H1 (cell line): ENCODE measurements at regions not wholly inside any gene's neighbourhood (a gene's known extent, or its start where the extent isn't known, plus 50 kb on each side); places are given as distances from the start of the nearest gene placed in this dataset.

Experiments
- CTCF ChIA-PET: fragments of 300-600 bp; sonication (Branson Sonifier 250); formaldehyde crosslinking; loops from one replicate; lab custom pipeline; 2021; ENCODE audit not compliant: partially characterized antibody; lab: Charles Lee
- POLR2A ChIA-PET: fragments of 300-600 bp; sonication (Branson Sonifier 250); formaldehyde crosslinking; loops from one replicate; lab custom pipeline; 2021; ENCODE audit warnings: inconsistent platforms; ENCODE audit not compliant: partially characterized antibody; lab: Charles Lee
- DNase-seq, 2 experiments: peaks; one replicate each; pipeline versions ENCODE4 v3.0.0 to v3.0.0-alpha.2; 2010 to 2022; ENCODE audit warnings: low spot score in 2 of 2, low read depth in 1 of 2, mixed read lengths in 1 of 2
- FAIRE-seq: peaks from 2 replicates; lab custom pipeline; 2011; peaks lifted over from hg19 to GRCh38; lab: Jason Lieb, UNC
- H2AFZ ChIP-seq: 2 replicates; pipeline ENCODE4 v1.8.1; 2012; ENCODE audit warnings: low read length, inconsistent platforms
- H2AK5ac ChIP-seq: 2 replicates; pipeline ENCODE4 v1.6.1; 2013; ENCODE audit warnings: low read depth, low read length
- H2BK120ac ChIP-seq: replicated peaks from 2 replicates; pipeline ENCODE3; 2013; ENCODE audit warnings: low read depth, low read length, inconsistent platforms
- H2BK12ac ChIP-seq: 2 replicates; pipeline ENCODE4 v1.6.1; 2013; ENCODE audit warnings: low read depth, low read length
- H2BK15ac ChIP-seq: 2 replicates; pipeline ENCODE4 v1.6.1; 2013; ENCODE audit warnings: low read length
- H2BK20ac ChIP-seq: 2 replicates; pipeline ENCODE4 v1.6.1; 2013; ENCODE audit warnings: low read length
- H2BK5ac ChIP-seq: 2 replicates; pipeline ENCODE4 v1.6.1; 2013; ENCODE audit warnings: low read depth, low read length
- H3K14ac ChIP-seq: 2 replicates; pipeline ENCODE4 v1.6.1; 2013; ENCODE audit warnings: inconsistent platforms; ENCODE audit not compliant: insufficient read length
- H3K18ac ChIP-seq: 2 replicates; pipeline ENCODE4 v1.6.1; 2013; ENCODE audit warnings: low read length; ENCODE audit errors: extremely low read depth
- H3K23ac ChIP-seq: 2 replicates; pipeline ENCODE4 v1.6.1; 2013; ENCODE audit warnings: inconsistent platforms; ENCODE audit not compliant: insufficient read length
- H3K23me2 ChIP-seq: 2 replicates; pipeline ENCODE4 v1.6.1; 2013; ENCODE audit warnings: low read depth, low read length
- H3K27ac ChIP-seq: 2 replicates; pipeline ENCODE4 v1.6.1; 2011; ENCODE audit warnings: low read depth, low read length, inconsistent platforms
- H3K27me3 ChIP-seq, 4 experiments: replicated peaks in 1 of 4; 1 replicate in 1 of 4; 2 replicates in 3 of 4; pipeline versions ENCODE4 v1.6.1 to v1.8.1; 2011 to 2013; ENCODE audit warnings: low read length in 3 of 4, mild to moderate bottlenecking in 3 of 4, inconsistent platforms in 2 of 4, mixed read lengths in 2 of 4, moderate library complexity in 1 of 4; ENCODE audit not compliant: control insufficient read depth in 3 of 4, insufficient read depth in 3 of 4; ENCODE audit errors: extremely low read depth in 1 of 4
- H3K36me3 ChIP-seq, 4 experiments: 2 replicates each; pipeline versions ENCODE4 v1.6.1 to v1.8.1; 2011 to 2013; ENCODE audit warnings: mild to moderate bottlenecking in 4 of 4, low read length in 3 of 4, moderate library complexity in 2 of 4, control low read depth in 1 of 4, inconsistent platforms in 1 of 4; ENCODE audit not compliant: insufficient read depth in 4 of 4, control insufficient read depth in 2 of 4
- H3K4ac ChIP-seq: replicated peaks from 2 replicates; pipeline ENCODE3; 2013; ENCODE audit warnings: low read length, low read depth, mixed read lengths, inconsistent platforms; ENCODE audit not compliant: insufficient read length
- H3K4me1 ChIP-seq, 4 experiments: replicated peaks in 1 of 4; 1 replicate in 1 of 4; 2 replicates in 3 of 4; pipeline versions ENCODE4 v1.6.1 to v1.8.1; 2011 to 2013; ENCODE audit warnings: low read length in 3 of 4, inconsistent platforms in 2 of 4, mixed read lengths in 1 of 4; ENCODE audit not compliant: insufficient read depth in 4 of 4, control insufficient read depth in 3 of 4
- H3K4me2 ChIP-seq, 2 experiments: 2 replicates each; pipeline versions ENCODE4 v1.6.1 to v1.8.1; 2011 to 2013; ENCODE audit warnings: low read depth in 2 of 2, low read length in 2 of 2, control low read depth in 1 of 2, inconsistent platforms in 1 of 2, mild to moderate bottlenecking in 1 of 2; ENCODE audit not compliant: insufficient read depth in 1 of 2
- H3K4me3 ChIP-seq, 4 experiments: fragments of 200-600, 300-600 bp in 1 of 4; sonication (generic), shearing (Covaris generic), sonication (Bioruptor Twin) in 1 of 4; 2 replicates each; pipeline versions ENCODE4 v1.5.1 to v1.8.1; 2011 to 2016; ENCODE audit warnings: low read length in 4 of 4, low read depth in 3 of 4, control low read depth in 2 of 4, inconsistent platforms in 2 of 4, mild to moderate bottlenecking in 2 of 4, mixed read lengths in 1 of 4, moderate library complexity in 1 of 4; ENCODE audit not compliant: insufficient read depth in 2 of 4; ENCODE audit errors: extremely low read depth in 1 of 4
- H3K56ac ChIP-seq: replicated peaks from 2 replicates; pipeline ENCODE3; 2013; ENCODE audit warnings: low read depth, mild to moderate bottlenecking, mixed read lengths, low read length, inconsistent platforms; ENCODE audit not compliant: insufficient read length
- H3K79me1 ChIP-seq: 2 replicates; pipeline ENCODE4 v1.6.1; 2013; ENCODE audit warnings: low read depth, low read length, control low read depth
- H3K79me2 ChIP-seq, 2 experiments: 2 replicates each; pipeline versions ENCODE4 v1.6.1 to v1.8.1; 2012 to 2013; ENCODE audit warnings: low read length in 2 of 2, mild to moderate bottlenecking in 2 of 2, inconsistent platforms in 1 of 2; ENCODE audit not compliant: insufficient read depth in 2 of 2, control insufficient read depth in 1 of 2
- H3K9ac ChIP-seq, 4 experiments: replicated peaks in 1 of 4; 1 replicate in 1 of 4; 2 replicates in 3 of 4; pipeline versions ENCODE4 v1.6.1 to v1.8.1; 2011 to 2013; ENCODE audit warnings: low read depth in 3 of 4, low read length in 3 of 4, control low read depth in 2 of 4, mild to moderate bottlenecking in 2 of 4, moderate library complexity in 2 of 4, inconsistent platforms in 1 of 4; ENCODE audit errors: extremely low read depth in 1 of 4
- H3K9me3 ChIP-seq, 2 experiments: 2 replicates each; pipeline versions ENCODE4 v1.6.1 to v1.8.1; 2012 to 2013; ENCODE audit warnings: mild to moderate bottlenecking in 2 of 2, moderate library complexity in 2 of 2, control low read depth in 1 of 2, inconsistent platforms in 1 of 2, low read depth in 1 of 2, low read length in 1 of 2, mixed read lengths in 1 of 2; ENCODE audit not compliant: insufficient read depth in 2 of 2
- H4K20me1 ChIP-seq, 2 experiments: replicated peaks in 1 of 2; 2 replicates each; pipeline versions ENCODE3 to v1.8.1; 2011 to 2013; ENCODE audit warnings: inconsistent platforms in 2 of 2, low read length in 2 of 2, mild to moderate bottlenecking in 1 of 2; ENCODE audit not compliant: insufficient read depth in 2 of 2, control insufficient read depth in 1 of 2
- H4K5ac ChIP-seq: 2 replicates; pipeline ENCODE4 v1.6.1; 2013; ENCODE audit warnings: low read length, low read depth, mixed read lengths, inconsistent platforms; ENCODE audit not compliant: insufficient read length
- H4K8ac ChIP-seq: 2 replicates; pipeline ENCODE4 v1.8.0; 2013; ENCODE audit warnings: mild to moderate bottlenecking, moderate library complexity, low read length, inconsistent platforms; ENCODE audit not compliant: insufficient read depth; ENCODE audit errors: extremely low read depth
- H4K91ac ChIP-seq: replicated peaks from 2 replicates; pipeline ENCODE3; 2013; ENCODE audit warnings: low read length, mixed read lengths, inconsistent platforms; ENCODE audit not compliant: insufficient read length
- CBX5 ChIP-seq: fragments of 300-800, 300-1000 bp; sonication (generic); IDR thresholded peaks from 2 replicates; pipeline ENCODE4 v1.7.1; 2016; ENCODE audit warnings: antibody characterized with exemption, low read length, low read depth
- EGR1 ChIP-seq: IDR thresholded peaks from 2 replicates; pipeline ENCODE4 v1.6.1; 2011; ENCODE audit warnings: low read depth, low read length, borderline replicate concordance
- KDM5A ChIP-seq: fragments of 200-600 bp; IDR thresholded peaks from 2 replicates; pipeline ENCODE4 v1.7.1; 2012; ENCODE audit warnings: mild to moderate bottlenecking, low read length, inconsistent platforms, mixed read lengths
- RBBP5 ChIP-seq: IDR thresholded peaks from 2 replicates; pipeline ENCODE4 v1.7.1; 2012; ENCODE audit warnings: low read depth, mild to moderate bottlenecking, inconsistent platforms, low read length, moderate library complexity, borderline replicate concordance
- WGBS, 2 experiments: shearing (Covaris generic) in 1 of 2; methylation state at CpG; one replicate each; pipeline versions ENCODE4 v1.1.6 to v1.1.7; 2013 to 2015; ENCODE audit warnings: low lambda C conversion rate in 2 of 2, mixed read lengths in 2 of 2, inconsistent platforms in 1 of 2, low coverage in 1 of 2, missing lambda C conversion rate in 1 of 2; ENCODE audit not compliant: insufficient replicate concordance in 2 of 2, insufficient coverage in 1 of 2, insufficient read length in 1 of 2; ENCODE audit errors: extremely low coverage in 1 of 2, missing lambda C conversion rate in 1 of 2; 5-methylcytosine and 5-hydroxymethylcytosine counted together

- no peak for TF ChIP-seq KDM5A
- no peak for TF ChIP-seq CBX5
- TF ChIP-seq EGR1 = no peak
- TF ChIP-seq RBBP5 = no peak
- Histone ChIP-seq H3K79me1 (no peaks in the 10 kb centered on the region), H3K27me3 (no peaks in the 10 kb centered on the region), H3K79me2 (no peaks in the 10 kb centered on the region), H3K9ac (no peak overlapping the region), H2BK5ac (no peak overlapping the region), H3K4me1 (peaks cover 0 to 2% (median 0%) of the 10 kb centered on the region in 4 experiments; a peak in 1 of 7 replicates), H2BK20ac (no peak overlapping the region), H3K27ac (no peak overlapping the region), H3K18ac (no peak overlapping the region), H3K4me3 (no peak overlapping the region), H3K36me3 (no peaks in the 10 kb centered on the region), H3K4ac (no peak overlapping the region), H2AK5ac (no peak overlapping the region), H3K23me2 (no peaks in the 10 kb centered on the region), H4K5ac (no peak overlapping the region), H2AFZ (peak overlapping the region; percentile 42; the same call in 1 of the 2 replicates), H2BK12ac (no peak overlapping the region), H3K9me3 (no peaks in the 10 kb centered on the region), H4K91ac (no peak overlapping the region), H4K20me1 (no peaks in the 10 kb centered on the region), H4K8ac (no peak overlapping the region), H3K4me2 (no peak overlapping the region), H3K14ac (no peak overlapping the region), H2BK15ac (no peak overlapping the region), H2BK120ac (no peak overlapping the region), H3K56ac (no peak overlapping the region), H3K23ac (no peak overlapping the region)
- POLR2A ChIA-PET = no interaction called here
- DNase-seq = no peak
- CTCF ChIA-PET = interaction anchor here (0.9 kb wide), 1 partner anchor 10 kb away, joined by 3 read pairs; no protein-coding TSS in a partner anchor
- no peak for FAIRE-seq
- WGBS, 2 experiments = 89% methylated on average over 3 of the region's 3 CpGs; no CpG with 5 or more reads in 1 of the 2 experiments
These were observed 860.9 kb upstream of the CXADR start for GRCh38 chr21:16651956-16652355.
